ENCODE measurements at regions not wholly inside any gene's neighbourhood (a gene's known extent, or its start where the extent isn't known, plus 50 kb on each side); places are given as distances from the start of the nearest gene placed in this dataset.
"Not testable (repeated sequence)": the region's sequence is repeated elsewhere in the genome, so short reads cannot be mapped to it uniquely, and the experiment has no call there.

DNA sequence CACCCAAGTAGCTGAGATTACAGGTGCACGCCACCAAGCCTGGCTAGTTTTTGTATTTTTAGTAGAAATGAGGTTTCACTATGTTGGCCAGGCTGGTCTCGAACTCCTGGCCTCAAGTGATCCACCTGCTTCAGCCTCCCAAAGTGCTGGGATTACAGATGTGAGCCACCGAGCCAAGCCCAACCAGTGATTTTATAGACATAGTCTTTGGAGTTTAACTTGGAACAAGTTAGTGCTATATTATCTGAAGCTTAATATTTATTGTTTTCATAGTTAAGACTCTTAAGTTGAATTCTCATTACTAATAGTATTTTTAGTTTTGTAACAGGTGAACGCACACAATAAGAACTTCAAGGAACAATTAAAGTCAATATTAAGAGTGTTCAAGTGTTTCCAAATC lies 122.1 kb downstream of the SPAG6 start:
- DNase-seq = not testable (repeated sequence)

DNA sequence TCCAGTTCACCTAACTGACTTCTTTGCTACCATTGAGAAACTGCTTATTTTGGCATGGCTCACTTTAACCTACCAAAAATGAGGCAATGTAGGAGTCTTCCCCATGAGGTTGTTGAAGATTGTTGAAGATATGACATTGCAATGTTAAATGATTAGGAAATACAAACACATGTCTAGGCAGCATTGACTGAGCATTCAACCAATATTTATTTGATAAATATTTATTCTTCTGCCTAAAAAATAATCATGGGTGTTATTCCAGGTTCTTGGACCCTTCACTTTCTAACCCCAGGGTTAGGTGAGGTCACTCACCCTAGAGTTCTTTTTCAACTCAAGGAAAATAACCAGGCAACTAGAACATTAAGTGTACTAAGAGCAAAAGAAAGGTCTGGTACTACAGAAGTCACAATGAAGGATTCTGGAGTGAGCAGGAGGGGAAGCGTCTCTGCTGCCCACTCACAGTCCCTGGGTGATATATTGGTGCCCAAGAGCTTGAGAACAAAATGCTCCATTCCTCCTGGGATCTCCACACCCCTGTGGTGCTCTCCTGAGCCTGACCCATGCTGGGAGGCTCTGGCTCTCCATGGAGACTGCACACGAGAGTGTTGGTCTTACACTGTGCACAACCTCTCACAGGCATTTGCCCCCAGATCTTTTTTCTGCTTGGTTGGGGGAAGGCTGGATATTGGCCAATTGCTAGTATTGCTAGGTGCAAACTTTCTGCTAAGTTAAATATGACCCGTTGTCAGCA lies 123.4 kb downstream of the SPAG6 start:
- no peak for DNase-seq

DNA sequence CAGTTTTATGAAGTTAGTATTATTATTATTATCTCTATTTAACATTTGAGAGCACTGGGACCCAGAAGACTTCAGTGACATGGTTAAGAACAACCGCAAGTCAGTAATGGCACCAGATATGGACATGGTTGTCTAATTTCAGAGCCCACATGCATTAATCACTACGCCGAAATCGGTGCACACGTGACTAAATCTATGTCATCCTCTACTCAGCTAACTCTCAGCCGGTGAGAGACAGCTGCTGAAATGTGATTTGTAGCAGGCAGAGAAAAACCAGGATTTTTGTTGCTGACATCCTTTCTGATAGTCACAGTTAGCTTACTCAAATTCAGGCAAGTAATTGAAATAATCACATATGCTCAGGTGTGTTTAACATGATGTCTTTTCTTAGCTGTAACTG lies 127.7 kb downstream of the SPAG6 start:
- no peak for DNase-seq

DNA sequence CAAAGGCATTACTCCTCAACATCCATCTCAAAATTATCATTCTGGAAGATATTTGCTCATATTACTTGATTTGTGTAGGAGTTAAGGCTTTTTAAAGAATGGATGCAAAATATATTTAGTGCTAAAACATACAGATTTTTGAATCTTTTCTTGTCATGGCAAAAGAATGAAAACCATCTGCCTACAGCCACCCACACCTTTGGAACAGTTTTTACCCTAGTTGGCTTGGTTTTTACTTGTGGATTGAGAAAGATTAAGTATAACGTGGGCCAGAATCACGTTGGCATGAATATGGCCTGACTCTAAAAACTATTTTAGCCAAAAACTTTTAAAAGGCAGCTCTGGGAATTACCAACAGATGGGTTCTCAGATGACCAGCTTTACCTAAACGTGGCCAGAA lies 128.2 kb downstream of the SPAG6 start:
- no peak for DNase-seq

DNA sequence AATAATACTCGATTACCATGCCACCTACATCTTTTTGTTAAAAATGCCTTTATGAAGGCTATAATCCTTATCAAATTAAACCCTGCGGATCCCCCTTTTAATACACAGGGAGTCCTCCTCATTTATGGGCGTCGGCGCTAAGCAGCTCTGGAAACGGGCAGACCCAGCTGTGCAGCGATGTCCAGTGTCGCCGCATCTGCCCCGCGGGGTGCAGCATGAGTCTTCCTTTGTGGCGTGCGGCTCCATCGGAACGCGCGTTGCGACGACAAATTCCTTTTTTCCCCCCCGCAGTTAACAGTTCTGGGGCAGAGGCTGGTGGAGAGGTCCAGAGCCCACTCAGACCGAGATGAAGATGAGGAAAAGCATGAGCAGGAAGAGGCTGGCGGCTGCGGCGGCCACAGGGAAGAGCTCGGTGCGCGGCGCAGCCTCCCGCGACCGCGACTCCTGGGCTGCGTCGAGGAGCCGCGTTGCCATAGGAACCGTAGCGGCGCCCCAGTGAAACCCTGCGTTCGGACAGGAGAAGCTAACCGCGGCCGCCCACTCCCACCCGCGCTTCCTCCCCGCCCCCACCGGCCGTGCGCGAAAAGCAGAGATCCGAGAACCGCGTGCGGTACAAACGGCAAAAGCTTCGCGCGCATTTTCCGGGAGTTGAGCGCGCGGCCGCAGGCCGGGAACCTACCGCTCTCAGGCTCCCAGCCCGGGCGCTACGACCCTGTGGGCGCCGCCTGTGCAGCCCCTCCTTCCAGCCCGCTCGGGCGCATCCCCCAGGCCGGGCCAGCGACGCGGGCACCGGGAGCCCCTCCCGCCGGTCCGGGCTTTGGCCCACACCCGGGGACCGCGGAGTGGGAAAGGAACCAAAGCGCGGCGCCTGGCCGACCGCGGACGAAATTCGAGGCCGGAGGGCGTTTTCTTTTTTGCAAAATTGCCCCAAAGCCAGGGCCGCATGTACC lies 130.6 kb downstream of the SPAG6 start:
- no peak for DNase-seq

DNA sequence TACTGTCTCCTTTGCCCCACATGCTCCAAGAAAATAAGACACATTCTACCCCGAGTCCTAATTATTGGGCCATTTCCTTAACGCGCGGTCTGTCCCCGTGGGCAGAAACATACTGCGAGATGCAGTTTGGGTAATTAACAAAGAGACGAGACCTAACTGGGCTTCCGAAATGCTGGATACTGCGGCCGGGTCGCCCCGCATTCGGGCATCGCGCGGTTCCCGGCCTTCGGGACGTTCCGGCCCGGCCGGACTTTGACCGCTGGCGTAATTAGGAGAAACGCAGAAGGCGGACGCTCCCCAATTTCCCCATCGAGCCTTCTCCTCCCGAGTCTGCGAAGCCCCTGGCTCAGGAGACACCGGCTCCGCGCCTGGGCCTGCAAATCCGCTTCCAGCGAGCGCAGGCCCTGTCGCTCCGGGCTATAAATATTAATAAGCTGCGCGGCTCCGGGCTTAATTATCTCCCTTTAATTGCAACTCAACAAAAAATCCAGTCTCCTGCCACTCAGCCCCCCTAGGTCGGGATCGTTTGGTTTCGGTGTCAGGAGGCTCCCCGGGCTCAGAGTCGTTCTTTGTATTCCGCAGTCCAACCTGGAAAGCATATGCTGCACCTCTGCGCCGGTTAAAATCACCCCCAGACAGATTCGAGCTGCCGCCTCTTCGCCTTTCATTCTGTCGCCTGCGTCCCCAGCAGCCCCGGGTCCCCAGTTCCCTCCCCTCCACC lies 131.5 kb downstream of the SPAG6 start:
- DNase-seq = peak in 1 of 2 donors; percentile 21

DNA sequence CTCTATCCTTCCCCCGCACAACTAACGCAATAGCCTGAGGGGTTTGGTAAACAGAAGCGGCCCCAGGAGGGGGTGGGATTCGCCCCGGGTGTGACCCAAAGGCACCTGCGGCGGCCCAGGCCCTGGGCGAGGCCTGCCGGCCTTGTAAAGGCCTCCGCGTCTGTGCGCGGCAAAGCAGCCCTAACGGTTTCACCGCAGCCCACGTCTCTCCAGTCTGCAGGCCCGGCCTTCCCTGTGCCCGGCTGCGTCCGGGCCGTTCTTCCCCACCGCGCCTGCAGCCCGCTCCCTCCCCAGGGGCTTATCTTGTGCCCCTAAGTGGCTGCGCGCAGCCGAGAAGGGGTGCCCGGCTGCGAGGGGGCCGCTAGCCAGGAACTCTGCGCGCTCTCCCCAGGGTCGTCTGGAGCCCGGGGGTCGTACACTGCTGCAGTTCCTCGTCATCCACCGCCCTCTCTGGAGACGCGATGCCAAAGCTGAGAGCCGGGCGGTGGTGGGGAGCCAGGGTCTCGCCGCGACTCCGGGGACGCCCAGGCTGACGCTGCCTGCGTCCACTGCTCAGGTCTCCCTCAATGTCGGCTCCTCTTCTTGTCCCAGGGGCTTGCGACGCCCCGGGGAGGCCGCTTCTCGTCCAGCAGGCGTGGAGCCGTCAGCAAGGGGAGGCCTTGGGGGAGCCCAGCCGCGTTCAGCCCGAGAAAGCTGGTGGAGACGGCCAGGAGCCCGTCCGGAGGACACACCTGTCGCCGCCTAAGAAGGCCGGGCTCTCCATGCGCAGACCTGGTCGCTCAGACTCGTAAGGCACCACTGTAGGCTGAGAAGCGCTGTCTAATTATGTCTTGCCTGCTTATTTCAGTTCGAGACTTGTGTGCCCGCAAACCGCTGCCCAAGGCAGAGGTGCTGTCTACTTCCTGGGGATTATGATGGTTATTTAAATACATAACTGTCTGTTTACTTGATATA lies 132.3 kb downstream of the SPAG6 start:
- DNase-seq = no peak

DNA sequence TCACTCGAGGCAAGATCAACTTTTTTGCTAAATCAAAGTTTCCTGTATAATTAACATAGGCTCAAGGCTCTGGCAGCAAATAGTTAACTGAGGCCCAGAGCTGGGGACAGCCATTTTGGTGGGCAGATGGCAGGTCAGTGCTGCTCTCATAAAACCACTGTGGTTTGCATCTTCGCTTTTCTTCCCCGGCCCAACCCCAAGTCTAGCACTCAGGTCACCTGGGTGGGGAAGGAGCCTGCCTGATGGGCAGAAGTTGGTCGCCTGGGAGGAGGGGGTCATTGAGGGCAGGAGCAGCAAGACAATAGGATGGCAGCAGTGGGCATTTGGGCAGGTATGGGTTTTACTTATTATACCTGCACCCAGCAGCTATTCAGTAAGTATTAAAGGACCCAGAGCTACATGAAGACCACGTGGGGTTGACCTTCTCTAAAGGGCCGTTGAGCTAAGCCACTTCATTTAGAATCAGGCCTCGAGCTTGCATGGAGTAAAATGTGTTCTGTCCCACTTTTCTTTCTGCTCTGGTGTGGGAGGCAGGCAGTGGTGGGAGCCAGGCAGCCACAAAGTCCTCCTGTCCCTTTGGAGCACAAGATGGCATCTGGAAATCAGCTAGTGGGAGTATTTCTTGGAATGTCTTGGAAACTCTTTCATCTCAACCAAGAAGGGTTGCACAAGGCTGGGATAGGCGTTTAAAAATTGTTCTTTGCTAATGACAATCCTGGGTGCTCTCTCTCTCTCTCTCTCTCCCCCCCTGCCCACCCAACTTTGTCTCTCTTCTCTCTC lies 133.4 kb downstream of the SPAG6 start:
- DNase-seq = no peak

DNA sequence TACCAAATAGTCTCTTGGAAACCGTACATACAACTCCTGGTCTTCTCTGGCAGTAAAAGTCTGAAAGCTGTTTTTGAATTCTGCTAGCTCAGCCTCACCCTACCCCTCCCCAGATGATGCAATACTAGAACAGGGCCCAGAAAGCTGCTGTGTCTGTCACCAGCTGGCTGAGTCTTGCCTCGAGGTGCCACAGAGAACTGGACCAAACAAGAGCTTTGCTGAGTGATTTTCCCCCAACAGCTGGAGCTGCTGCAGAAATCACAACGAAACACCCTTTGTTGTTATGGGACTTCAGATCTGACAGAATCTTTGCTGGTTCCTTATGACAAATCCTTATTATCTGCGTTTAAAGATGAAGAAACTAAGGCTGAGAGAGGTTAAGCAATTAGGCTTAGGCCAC lies 134.1 kb downstream of the SPAG6 start:
- DNase-seq = no peak

DNA sequence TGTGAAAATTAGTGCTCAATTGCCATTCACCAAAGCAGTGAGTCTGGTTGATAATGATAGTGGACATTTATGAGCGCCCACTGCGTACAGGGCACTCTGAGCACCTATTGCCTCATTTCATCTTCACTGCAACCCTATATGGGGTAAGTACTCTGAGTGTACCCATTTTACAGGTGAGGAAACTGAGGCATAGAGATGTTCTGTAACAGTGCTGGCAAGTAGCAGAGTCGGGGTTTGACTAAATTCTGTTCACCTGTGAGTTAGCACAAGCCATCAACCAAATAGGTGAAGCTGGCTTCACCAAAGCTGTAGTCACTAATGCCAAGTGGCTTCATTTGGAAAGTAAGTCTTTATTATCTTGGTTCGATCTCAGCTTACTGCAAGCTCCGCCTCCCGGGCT lies 135.8 kb downstream of the SPAG6 start:
- DNase-seq = no peak

DNA sequence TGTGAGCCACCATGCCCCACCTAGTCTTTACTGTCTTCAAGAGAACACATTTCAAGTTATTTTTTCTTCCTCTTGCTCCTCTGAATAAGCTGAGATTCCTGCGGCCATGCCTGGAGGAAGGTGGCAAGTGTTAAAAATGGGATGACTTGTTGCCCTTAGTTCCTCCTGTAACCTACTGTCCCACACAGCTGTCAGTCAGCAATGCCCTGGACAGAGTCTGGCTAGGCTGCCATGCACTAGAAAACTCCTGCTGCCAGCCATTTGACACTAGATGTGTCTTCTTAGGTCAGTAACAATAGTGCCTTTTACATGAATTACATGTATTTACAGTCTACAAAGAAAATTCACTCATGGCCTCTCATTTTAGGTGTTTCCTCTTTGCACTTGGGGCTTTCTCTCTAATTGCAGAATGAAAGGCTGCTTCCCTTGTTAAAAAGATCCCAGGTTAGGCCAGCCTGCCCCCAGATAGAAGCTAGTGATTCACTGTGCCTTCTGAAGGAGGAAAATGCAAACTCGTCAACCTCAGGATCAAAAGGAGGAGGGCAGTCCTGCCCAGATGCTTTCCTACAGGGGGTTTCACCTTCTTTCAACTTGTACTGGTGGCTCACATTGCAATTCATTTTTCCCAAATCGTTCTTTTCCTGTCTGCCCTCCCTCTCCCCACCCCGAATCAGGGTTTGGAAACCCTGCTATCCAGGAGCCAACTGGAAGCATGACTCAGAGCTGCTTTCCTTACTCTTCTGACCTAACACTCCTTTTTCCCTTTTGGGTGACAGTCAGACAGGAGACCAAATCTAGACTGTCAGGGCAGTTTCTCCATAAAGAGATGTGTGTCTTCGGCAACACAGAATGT lies 136.6 kb downstream of the SPAG6 start:
- no peak for DNase-seq

DNA sequence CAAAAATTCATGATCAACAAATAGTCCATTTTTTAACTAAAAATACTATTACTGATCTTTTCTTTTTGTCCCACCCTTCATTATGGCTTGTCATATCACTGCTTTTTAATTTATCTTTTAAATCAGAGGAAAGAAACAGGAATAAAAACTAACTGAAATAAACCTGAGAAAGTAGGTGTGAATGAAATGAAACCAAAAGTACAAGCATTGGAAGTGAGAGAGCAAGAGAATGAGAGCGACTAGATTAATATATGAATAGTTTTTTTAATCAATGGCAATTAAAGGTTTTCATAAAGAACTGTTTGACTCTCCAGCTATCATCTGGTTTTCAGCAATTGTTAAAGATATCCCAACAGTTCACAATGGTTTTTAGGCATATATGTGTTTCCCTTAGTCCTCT lies 137.8 kb downstream of the SPAG6 start:
- no peak for DNase-seq
